ENCODE measurements at regions not wholly inside any gene's neighbourhood (a gene's known extent, or its start where the extent isn't known, plus 50 kb on each side); places are given as distances from the start of the nearest gene placed in this dataset.
"Not testable (repeated sequence)": the region's sequence is repeated elsewhere in the genome, so short reads cannot be mapped to it uniquely, and the experiment has no call there.

DNA sequence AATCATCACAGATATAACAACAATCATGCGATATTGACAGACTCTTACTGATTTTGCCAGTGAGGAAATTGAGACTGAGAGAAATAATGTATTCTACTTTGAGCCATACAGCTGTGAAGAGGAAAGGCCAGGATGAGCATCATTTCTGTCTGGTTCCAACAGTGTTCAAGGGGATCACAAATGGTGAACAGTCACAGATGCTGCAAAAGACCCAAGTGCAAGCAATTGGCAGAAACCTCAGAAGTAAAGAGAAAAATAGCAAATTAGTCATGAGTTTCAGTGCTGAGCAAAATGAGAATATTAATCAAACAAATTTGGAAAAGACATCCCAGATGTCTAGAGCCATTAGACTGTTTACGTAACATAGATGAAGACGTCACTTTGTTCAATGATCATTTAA, 114.1 kb downstream of the RAB38 start:
- intact Hi-C loops (cut with DNase I) = no loop called here
- ATAC-seq = no peak
- no peak for DNase-seq (ENCODE audit: missing footprints)

DNA sequence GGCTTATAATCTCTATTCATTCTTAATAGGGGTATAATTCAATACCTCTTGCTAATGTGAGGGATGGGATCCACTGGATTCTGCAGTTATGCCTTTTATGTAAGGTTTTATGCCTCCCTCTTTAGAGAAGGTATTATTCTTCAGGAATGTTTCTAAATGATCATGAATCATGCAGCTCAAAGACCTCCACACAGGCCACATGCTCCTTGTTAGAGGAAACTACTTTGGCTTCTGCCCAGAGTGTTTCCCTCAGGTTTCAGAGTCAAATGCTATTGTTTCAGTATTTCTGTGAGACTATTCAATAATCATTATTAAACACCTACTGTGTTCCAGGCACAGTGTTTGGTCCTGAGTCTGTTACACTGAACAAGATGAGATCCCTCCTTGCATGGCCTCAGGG, 115.9 kb downstream of the RAB38 start:
- ATAC-seq (no peak), DNase-seq (ENCODE audit: missing footprints) (no peak)
- intact Hi-C loops (cut with DNase I) = no loop called here

DNA sequence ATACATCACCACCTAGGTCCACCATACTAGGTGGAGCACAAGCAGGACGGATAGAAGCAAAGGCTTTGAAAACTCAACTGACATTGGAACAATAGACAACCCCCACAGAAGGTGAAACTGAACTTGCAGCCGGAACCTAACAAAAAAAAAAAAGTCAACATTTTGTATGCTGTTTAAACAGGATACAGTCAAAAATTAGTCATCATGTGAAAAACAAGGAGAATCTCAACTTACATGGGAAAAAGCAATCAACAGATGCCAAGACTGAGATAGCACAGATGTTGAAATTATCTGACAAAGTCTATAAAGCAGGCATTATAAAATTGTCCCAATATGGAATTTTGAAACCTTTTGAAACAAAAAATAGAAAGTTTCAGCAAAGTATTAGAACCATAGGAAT, 123.8 kb downstream of the RAB38 start:
- ATAC-seq = no peak
- intact Hi-C loops (cut with DNase I) = no loop called here
- DNase-seq (ENCODE audit: missing footprints) = no peak

DNA sequence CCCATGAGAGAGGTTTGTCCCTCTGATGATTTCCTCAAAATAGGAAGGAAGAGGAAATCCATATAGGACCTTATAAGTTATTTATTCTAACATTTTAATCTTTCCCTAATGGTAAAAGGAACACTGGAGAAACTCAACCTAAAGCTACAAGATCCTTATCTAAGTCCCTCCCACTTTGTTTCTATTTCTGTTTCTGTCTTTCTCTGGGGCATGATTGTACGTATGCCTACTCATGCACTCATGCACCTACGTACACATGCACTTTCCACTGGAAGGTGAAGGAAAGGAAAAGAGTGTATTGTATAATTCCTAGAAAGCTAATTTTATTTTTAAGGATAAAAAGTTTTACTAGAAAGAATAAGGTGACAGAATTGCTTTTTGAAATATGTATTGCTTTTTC, 125.0 kb downstream of the RAB38 start:
- intact Hi-C loops (cut with DNase I) = no loop called here
- no peak for DNase-seq (ENCODE audit: missing footprints)
- no peak for ATAC-seq

DNA sequence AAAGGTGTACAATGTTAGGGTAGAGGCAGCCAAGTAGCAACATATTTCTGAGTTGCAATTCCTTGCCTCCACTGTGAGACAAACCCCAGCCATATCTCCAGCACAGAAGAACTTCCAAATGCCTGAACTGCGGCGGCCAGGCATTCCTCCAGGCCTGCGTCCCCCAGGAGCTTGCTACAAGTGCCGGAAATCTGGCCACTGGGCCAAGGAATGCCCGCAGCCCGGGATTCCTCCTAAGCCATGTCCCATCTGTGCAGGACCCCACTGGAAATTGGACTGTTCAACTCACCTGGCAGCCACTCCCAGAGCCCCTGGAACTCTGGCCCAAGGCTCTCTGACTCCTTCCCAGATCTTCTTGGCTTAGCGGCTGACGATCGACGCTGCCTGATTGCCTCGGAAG, 130.0 kb downstream of the RAB38 start:
- ATAC-seq; DNase-seq (ENCODE audit: missing footprints); intact Hi-C loops (cut with DNase I): not testable (repeated sequence)

DNA sequence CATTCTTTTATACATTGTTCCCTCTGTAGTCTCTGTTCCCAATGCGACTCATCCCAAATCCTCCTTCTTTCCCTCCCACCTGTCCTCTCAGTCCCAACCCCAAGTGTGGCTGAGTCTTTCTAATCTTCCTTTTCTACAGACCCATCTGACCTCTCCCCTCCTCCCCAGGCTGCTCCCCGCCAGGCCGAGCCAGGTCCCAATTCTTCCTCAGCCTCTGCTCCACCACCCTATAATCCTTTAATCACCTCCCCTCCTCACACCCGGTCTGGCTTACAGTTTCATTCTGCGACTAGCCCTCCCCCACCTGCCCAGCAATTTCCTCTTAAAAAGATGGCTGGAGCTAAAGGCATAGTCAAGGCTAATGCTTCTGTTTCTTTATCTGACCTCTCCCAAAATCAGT, 130.6 kb downstream of the RAB38 start:
- intact Hi-C loops (cut with DNase I) = not testable (repeated sequence)

DNA sequence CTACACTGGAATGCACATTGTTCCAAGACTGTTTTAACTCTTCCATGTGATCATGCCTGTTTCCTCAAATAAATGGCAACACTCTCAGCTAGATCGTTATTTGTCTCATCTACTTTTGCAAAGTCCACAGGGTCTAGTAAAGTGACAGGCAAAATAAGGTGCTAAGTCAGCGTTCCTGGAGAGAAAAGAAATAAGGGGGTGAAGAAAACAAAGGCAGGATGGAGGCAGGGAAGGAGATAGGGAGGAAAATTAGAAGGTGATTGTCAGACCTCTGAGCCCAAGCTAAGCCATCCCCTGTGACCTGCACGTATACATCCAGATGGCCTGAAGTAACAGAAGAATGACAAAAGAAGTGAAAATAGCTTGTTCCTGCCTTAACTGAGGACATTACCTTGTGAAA, 132.1 kb downstream of the RAB38 start:
- ATAC-seq = no peak
- intact Hi-C loops (cut with DNase I) = no loop called here
- no peak for DNase-seq (ENCODE audit: missing footprints)

More for the DNA sequence above, 130.6 kb downstream of the RAB38 start:
- DNase-seq (ENCODE audit: missing footprints); ATAC-seq: not testable (repeated sequence)

DNA sequence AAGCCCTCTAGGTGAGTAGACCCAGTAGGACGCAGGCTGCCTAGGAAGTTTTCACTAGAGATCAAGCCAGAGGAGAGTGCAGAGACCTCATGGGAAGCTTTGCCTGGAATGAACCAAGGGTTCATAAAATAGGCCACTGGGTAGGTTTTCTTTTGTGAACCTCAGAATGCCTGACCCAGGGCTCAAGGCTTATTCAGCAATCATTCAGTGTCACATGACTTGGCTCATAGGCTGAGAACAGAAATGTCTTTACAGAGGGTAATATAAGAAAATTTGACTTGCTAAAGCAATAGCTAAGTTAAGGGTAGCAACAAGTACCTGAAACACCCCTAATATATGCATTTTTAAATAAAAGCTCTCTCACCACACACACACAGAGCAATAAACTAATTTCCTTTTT, 132.6 kb downstream of the RAB38 start:
- ATAC-seq = no peak
- DNase-seq (ENCODE audit: missing footprints) = no peak
- intact Hi-C loops (cut with DNase I) = no loop called here

DNA sequence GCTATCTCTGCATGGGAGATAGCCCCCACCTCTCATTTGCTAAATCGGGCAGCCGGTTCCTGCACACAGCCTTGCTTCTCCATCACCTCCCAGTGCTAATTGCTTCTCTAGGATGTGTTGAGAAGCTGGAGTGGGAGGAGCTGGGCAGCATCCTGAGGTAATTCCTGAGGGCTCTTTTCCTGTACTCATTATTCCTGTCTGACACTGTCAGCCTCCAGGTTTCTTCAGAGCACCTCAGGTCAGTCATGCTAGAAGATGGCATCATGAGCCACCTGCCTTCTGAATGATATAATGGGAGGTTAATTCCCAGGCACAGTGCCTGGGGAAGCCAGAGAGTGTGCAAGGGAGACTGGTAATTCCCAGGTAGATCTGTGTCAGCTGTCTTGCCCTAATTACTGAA, 133.0 kb downstream of the RAB38 start:
- ATAC-seq = no peak
- intact Hi-C loops (cut with DNase I) = no loop called here
- no peak for DNase-seq (ENCODE audit: missing footprints)

DNA sequence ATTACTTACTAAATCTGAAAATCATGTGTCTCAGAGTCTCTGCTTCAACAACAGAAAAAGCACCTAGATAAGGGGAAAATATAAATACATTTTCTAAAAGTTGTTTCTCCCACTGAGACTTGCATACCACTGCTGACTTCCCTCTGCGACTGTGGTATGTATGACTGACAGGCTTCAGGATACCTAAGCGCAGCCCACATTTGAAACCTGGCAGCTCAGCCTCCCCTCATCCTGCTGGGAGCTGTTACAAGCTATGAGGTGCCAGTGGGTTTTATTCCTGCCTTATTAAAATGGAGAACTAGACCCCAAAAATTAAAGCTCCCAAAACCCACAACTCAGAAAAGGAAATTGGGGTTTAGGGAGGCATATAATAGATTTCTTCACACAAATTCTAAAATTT, 133.6 kb downstream of the RAB38 start:
- no peak for DNase-seq (ENCODE audit: missing footprints)
- ATAC-seq = no peak
- intact Hi-C loops (cut with DNase I) = no loop called here

DNA sequence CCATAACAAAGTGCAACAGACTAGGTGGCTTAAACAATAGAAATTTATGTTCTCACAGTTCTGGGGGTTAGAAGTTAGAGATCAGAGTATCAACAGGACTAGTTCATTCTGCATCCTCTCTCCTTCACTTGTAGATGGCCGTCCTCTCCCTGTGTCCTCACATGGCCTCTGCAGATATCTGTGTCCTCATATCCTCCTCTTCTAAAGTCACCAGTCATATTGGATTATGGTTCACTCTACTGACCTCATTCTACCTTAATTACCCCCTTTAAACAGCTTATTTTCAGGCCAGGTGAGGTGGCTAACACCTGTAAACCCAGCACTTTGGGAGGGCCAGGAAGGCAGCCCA, 135.1 kb downstream of the RAB38 start:
- DNase-seq (ENCODE audit: missing footprints) (no peak), ATAC-seq (no peak)
- intact Hi-C loops (cut with DNase I) = no loop called here

DNA sequence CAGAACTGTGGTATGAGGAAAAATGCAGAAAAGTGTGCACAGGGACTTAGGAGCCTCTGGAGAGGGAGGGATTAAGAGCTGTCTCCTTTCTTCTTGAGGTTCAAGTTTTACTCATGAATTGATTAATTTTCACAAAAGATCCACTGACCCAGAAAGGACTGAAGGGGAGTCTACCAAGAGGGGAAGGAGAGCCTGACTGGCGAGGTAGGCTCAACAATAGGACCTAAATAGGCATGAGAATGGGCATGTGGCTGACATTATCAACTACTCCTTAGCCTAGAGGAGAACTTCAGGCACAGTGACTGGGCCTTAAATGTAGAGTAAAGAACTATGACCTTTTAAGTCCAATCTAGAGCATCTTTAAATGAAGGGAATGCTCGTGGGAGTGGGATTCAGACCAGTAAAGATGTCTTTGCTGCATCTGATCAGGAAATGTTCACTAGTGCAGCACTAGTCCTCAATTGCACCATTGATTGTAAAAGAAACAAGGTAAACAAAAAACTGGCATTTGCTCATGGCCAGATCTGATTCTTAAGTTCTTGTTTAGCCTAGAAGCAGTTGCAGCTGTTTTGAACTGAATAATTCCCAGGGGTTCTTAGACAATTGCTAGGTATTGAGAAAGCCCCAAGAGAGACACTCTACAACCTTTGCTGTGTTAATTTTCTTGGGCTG, 135.6 kb downstream of the RAB38 start:
- DNase-seq (ENCODE audit: missing footprints) (no peak), ATAC-seq (no peak)
- intact Hi-C loops (cut with DNase I) = no loop called here

DNA sequence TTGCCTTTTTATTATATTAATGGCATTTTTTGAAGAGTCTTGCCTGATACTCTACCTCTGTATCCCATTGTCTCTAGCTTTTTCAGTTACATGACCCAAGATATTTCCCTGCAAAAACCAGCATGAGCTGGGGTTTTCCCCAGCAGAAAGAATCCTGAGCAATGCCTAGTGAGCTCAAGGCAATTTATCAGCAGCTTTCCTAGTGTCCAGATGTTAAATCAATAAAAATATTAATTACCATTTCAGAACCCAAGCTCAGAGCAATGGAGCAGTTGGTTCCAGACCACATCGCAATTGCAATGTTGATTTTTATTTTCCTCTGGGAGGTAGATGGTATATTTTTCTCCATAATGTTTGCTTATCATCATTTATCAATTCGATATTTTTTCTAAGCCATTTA, 137.2 kb downstream of the RAB38 start:
- intact Hi-C loops (cut with DNase I) = no loop called here
- ATAC-seq = no peak
- no peak for DNase-seq (ENCODE audit: missing footprints)

DNA sequence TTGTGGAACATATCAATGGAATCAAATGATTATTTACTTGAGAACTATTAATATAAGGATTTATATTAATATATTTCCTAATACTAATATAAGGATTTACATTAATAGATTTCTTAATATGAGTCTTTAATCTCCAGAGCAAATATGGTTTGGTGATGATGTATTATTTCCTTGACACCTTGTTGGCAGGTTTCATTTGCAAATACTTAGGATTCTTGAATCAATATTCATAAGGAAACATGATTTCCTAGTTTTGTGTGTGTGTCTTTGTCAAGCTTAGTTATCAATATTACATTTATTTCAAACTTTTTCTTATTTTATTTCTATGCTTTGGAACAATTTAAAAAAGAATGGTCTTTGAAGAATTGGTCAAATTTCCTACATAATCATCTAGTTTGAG, 138.5 kb downstream of the RAB38 start:
- intact Hi-C loops (cut with DNase I) = no loop called here
- no peak for DNase-seq (ENCODE audit: missing footprints)
- ATAC-seq = no peak

DNA sequence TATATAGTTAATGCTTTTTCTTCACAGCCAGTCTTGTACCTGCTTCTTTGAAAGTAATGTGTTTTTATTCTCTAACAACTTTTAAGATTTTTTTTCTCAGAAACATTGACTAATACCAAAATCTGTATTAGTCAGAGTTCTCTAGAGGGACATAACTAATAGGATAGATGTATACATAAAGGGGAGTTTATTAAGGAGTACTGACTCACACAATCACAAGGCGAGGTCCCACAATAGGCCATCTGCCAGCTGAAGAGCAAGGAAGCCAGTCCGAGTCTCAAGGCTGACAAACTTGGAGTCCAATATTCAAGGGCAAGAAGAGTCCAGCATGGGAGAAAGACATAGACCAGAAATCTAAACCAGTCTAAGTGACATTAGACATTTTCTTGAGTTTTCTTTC, 140.0 kb downstream of the RAB38 start:
- no peak for DNase-seq (ENCODE audit: missing footprints)
- intact Hi-C loops (cut with DNase I) = no loop called here
- no peak for ATAC-seq

DNA sequence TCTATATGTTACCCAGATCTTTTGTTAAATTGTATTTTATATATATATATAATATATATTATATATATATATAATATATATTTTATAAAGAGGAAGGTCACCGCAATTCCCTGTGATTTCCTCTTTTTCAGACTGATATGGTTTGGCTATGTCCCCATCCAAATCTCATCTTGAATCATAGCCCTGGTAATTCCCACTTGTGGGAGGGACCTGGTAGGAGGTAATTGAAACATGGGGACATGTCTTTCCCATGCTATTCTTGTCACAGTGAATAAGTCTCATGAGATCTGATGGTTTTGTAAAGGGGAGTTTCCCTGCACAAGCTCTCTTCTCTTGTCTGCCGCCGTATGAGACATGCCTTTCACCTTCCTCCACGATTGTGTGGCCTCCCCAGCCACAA, 157.6 kb downstream of the RAB38 start:
- ATAC-seq (no peak), DNase-seq (ENCODE audit: missing footprints) (no peak)
- intact Hi-C loops (cut with DNase I) = no loop called here

DNA sequence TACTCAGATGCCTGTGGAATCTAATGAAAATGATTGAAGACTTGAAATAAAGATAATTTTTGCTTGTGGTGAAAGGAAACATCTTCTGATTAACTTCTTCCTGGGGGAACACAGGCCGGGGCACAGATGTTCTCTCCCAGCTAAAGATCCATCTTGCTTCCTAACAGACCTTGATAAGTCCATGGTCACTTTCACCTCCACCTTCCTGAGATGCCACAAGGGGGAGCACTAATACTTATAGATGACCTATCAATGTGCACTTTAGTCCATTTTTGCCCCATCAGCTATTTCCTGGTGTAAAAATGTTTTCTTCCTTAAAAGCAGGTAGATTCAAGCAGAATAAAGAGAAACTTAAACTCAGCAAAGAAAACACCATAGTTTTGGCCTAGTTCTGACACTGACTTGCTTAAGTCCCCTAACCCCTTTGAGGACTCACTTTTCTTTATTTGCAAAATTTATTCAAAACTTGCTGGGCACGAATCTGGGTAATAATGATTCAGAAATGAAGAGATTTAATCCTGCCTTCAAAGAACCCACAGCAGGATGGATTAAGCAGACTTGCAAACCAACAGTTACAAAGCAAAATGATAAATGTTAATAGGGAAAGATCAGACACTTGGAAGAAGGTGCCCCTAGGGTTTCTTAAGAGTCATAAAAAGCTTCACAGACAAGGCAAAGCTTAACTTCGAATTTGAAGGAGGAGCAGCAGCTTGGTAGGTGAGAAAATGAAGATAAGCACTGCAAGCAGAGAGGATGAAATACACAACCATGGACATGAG, 158.7 kb downstream of the RAB38 start:
- intact Hi-C loops (cut with DNase I) = no loop called here
- DNase-seq (ENCODE audit: missing footprints) (no peak), ATAC-seq (peak; percentile 48)

DNA sequence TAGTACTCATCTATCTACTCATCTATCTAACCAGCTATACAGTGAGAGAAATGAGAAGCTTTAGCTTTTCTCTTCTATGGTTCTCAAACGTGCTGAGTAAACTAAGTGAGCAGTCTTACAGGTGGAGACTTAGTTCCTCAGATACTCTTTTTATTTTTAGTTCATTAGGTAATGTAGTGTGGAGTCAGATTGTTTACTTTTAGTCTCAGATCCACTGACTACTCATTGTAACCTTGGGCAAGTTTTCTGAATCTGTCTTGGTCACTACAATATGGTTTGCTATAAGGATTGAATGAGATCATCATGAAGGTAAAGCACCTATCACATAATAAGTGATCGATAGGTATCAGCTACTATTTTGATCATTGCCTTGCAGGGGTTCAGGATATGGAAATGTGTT, 160.1 kb downstream of the RAB38 start:
- intact Hi-C loops (cut with DNase I) = no loop called here
- ATAC-seq (no peak), DNase-seq (ENCODE audit: missing footprints) (no peak)

DNA sequence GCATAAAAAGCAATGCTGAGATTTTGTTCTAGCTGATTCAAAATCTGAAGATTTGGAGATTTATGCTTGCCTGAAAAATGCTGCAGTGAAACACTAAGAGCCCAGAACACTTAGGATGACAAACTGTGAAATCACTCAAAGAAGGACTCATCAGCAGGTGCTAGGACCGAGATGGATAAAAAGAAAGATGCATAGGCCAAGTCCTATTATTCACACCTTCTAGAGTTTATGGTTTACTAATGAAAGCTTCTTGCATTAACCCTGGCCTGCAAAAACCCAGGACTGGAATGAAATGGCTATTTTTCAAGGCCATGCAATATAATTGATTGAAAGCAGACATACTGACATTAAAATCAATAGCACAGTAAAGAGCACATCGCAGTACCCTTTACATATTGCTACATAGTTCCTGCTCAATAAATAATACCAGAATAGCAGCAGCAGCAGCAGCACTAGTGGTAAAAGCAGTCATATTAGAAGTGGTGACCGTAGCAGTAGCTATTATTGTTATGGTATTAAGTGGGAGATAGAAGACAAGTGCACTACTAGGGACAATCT, 161.7 kb downstream of the RAB38 start:
- intact Hi-C loops (cut with DNase I) = no loop called here
- ATAC-seq (no peak), DNase-seq (ENCODE audit: missing footprints) (no peak)

DNA sequence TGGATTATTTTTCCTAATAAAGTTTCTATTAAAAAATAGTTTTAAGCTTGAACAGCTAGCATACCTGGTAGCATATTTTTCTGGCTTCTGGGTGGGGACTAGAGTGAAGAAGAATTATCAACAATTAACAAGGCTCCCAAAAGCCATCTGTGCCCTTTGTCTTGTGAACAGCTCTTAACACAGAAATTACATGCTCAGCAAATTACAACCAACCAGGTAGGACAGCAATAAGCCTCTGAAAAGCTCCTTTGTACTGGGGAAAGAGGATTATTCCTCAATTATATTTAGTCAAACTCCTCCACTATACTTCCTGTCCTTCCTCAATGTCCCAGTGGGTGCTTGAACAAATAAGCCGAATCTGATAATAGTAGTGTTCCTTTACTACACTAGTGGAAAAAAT, 162.8 kb downstream of the RAB38 start:
- no peak for ATAC-seq
- no peak for DNase-seq (ENCODE audit: missing footprints)
- intact Hi-C loops (cut with DNase I) = no loop called here

DNA sequence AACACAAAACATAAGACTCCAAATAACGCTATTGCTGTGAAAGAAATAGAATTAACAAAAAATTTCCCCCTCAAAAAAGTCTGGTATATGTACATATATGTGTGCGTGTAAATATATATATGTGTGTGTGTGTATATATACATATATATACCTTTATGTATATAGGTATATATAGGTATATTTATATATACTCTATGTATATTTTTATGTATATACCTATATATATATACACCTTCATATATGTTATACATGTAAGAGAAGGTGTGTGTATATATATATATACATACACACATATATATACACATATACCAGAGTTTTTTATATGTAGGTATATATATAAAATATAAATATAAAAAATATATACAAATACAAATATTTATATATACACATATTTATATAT, 199.2 kb downstream of the RAB38 start:
- intact Hi-C loops (cut with DNase I) = no loop called here
- no peak for DNase-seq (ENCODE audit: missing footprints)
- no peak for ATAC-seq

Data from Right ventricle myocardium inferior (tissue), 1 donor.